B cell (primary cell): ENCODE measurements at regions not wholly inside any gene's neighbourhood (a gene's known extent, or its start where the extent isn't known, plus 50 kb on each side); places are given as distances from the start of the nearest gene placed in this dataset.

Experiments
- CTCF ChIP-seq: fragments of 200-600 bp; IDR thresholded peaks from one replicate; pipeline ENCODE4 v1.8.0; 2022; ENCODE audit warnings: antibody characterized with exemption, mild to moderate bottlenecking
- EZH2 ChIP-seq: IDR thresholded peaks from 2 replicates; pipeline ENCODE4 v1.6.1; 2012; ENCODE audit warnings: borderline replicate concordance, low read depth, mild to moderate bottlenecking, moderate library complexity, low read length; ENCODE audit not compliant: insufficient read depth, poor library complexity, severe bottlenecking

DNA sequence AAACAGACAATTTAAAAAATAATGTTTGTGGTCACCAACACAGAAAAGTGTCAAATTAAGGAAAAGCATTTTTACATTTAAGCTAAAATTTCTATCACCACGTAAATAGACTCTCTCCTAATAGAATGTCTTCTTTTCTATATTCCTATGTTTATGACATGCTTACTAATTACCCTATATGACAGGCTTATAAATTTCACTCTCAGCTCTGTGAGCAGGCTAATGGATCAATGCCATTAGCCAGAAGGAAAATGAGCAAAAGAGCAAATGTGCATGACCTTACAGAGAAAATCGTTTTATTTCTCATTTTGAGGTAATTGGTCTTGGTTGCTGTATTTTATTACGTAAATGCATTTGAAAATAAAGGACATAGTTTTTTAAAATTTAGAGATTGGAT, 209.7 kb downstream of the TMX3 start:
- TF ChIP-seq CTCF (no peak), EZH2 (no peak)
